SK-N-SH (cell line): ENCODE measurements at regions not wholly inside any gene's neighbourhood (a gene's known extent, or its start where the extent isn't known, plus 50 kb on each side); places are given as distances from the start of the nearest gene placed in this dataset.
"Not testable (repeated sequence)": the region's sequence is repeated elsewhere in the genome, so short reads cannot be mapped to it uniquely, and the experiment has no call there.

Source experiments
- CTCF ChIA-PET: fragments of 300-600, 350-600 bp; formaldehyde crosslinking; extraction: SDS; loops from one replicate; lab custom pipeline; 2021; lab: Yijun Ruan, JAX
- POLR2A ChIA-PET: fragments of 350-600 bp; sonication (Branson Sonifier 250); formaldehyde crosslinking; extraction: SDS; loops from one replicate; lab custom pipeline; 2020; ENCODE audit warnings: antibody characterized with exemption, inconsistent platforms; lab: Yijun Ruan, JAX
- DNase-seq: peaks from one replicate; pipeline ENCODE4 v3.0.0; 2012
- H2AFZ ChIP-seq: fragments of 200-600 bp; sonication (generic); 2 replicates; pipeline ENCODE4 v1.8.1; 2016; ENCODE audit warnings: antibody characterized with exemption, mild to moderate bottlenecking, low read depth
- H3F3A ChIP-seq: fragments of 200-600 bp; sonication (generic); replicated peaks from 2 replicates; pipeline ENCODE3; 2016; ENCODE audit warnings: antibody characterized with exemption, mild to moderate bottlenecking; ENCODE audit not compliant: insufficient read depth
- H3K27ac ChIP-seq, 2 experiments: fragments of 200-500 bp in 1 of 2; fragments of 200-600 bp in 1 of 2; sonication (Bioruptor generic) in 1 of 2; sonication (generic), shearing (Covaris generic) in 1 of 2; 2 replicates each; pipeline versions ENCODE4 v1.5.1 to v1.6.1; 2014 to 2016; ENCODE audit warnings: low read depth in 2 of 2, inconsistent platforms in 1 of 2, low read length in 1 of 2, mild to moderate bottlenecking in 1 of 2, mixed read lengths in 1 of 2
- H3K27me3 ChIP-seq: fragments of 200-600 bp; sonication (generic), shearing (Covaris generic); 2 replicates; pipeline ENCODE4 v1.6.1; 2016; ENCODE audit warnings: mixed run types; ENCODE audit not compliant: insufficient read depth
- H3K36me3 ChIP-seq, 2 experiments: fragments of 200-500 bp in 1 of 2; fragments of 200-600 bp in 1 of 2; sonication (Bioruptor generic) in 1 of 2; sonication (generic) in 1 of 2; replicated peaks in 1 of 2; 2 replicates each; pipeline versions ENCODE3 to v1.5.1; 2014 to 2016; ENCODE audit warnings: low read length in 1 of 2, mild to moderate bottlenecking in 1 of 2; ENCODE audit not compliant: insufficient read depth in 2 of 2, control insufficient read depth in 1 of 2
- H3K4me1 ChIP-seq, 2 experiments: fragments of 200-500 bp in 1 of 2; fragments of 200-600 bp in 1 of 2; sonication (Bioruptor generic) in 1 of 2; sonication (generic), shearing (Covaris generic) in 1 of 2; 2 replicates each; pipeline versions ENCODE4 v1.5.1 to v1.6.1; 2014 to 2016; ENCODE audit warnings: low read depth in 1 of 2, low read length in 1 of 2, mixed run types in 1 of 2; ENCODE audit not compliant: insufficient read depth in 2 of 2, control insufficient read depth in 1 of 2
- H3K4me2 ChIP-seq: fragments of 200-600 bp; sonication (generic), shearing (Covaris generic); 2 replicates; pipeline ENCODE4 v1.6.1; 2017; ENCODE audit warnings: mixed run types
- H3K4me3 ChIP-seq, 2 experiments: fragments of 200-500 bp in 1 of 2; fragments of 200-600 bp in 1 of 2; sonication (Bioruptor generic) in 1 of 2; sonication (generic), shearing (Covaris generic) in 1 of 2; 2 replicates each; pipeline versions ENCODE4 v1.5.1 to v1.8.1; 2014 to 2016; ENCODE audit warnings: low read depth in 2 of 2, inconsistent platforms in 1 of 2, low read length in 1 of 2, mild to moderate bottlenecking in 1 of 2, mixed read lengths in 1 of 2, moderate library complexity in 1 of 2
- H3K79me2 ChIP-seq: fragments of 200-600 bp; sonication (generic); 2 replicates; pipeline ENCODE4 v1.8.1; 2017; ENCODE audit warnings: mild to moderate bottlenecking; ENCODE audit not compliant: insufficient read depth
- H3K9ac ChIP-seq: fragments of 200-600 bp; sonication (generic); 2 replicates; pipeline ENCODE4 v1.6.1; 2017; ENCODE audit warnings: mixed run types
- H3K9me2 ChIP-seq: fragments of 200-600 bp; sonication (generic); 2 replicates; pipeline ENCODE4 v1.6.1; 2017; ENCODE audit warnings: mixed run types
- H3K9me3 ChIP-seq: fragments of 200-600 bp; sonication (generic); 2 replicates; pipeline ENCODE4 v1.6.1; 2017; ENCODE audit warnings: mixed run types, mild to moderate bottlenecking, moderate library complexity
- H4K20me1 ChIP-seq: fragments of 200-600 bp; sonication (generic); 2 replicates; pipeline ENCODE4 v1.6.1; 2017; ENCODE audit warnings: mild to moderate bottlenecking, mixed run types; ENCODE audit not compliant: insufficient read depth
- ELF1 ChIP-seq: IDR thresholded peaks from 2 replicates; pipeline ENCODE4 v1.4.0; 2012
- MEF2A ChIP-seq: IDR thresholded peaks from 2 replicates; pipeline ENCODE4 v1.4.0; 2012; ENCODE audit warnings: low read depth, borderline replicate concordance
- RCOR1 ChIP-seq: fragments of 150-350 bp; IDR thresholded peaks from 2 replicates; pipeline ENCODE4 v1.6.1; 2017; ENCODE audit warnings: antibody characterized with exemption, low read length
- RFX5 ChIP-seq: IDR thresholded peaks from 2 replicates; pipeline ENCODE4 v1.6.1; 2012; ENCODE audit warnings: mild to moderate bottlenecking, improper control_type of control experiment, low read length
- TAF1 ChIP-seq: IDR thresholded peaks from 2 replicates; pipeline ENCODE4 v1.6.1; 2012; ENCODE audit warnings: low read depth, mild to moderate bottlenecking, low read length, moderate library complexity, borderline replicate concordance
- TEAD4 ChIP-seq: IDR thresholded peaks from 2 replicates; pipeline ENCODE4 v1.4.0; 2012; ENCODE audit warnings: mild to moderate bottlenecking, borderline replicate concordance; ENCODE audit not compliant: insufficient read depth
- WGBS: methylation state at CpG from one replicate; pipeline ENCODE4 v1.1.6; 2017; ENCODE audit warnings: low lambda C conversion rate; 5-methylcytosine and 5-hydroxymethylcytosine counted together
- TF ChIP-seq, protein P1 (sequence below): IDR thresholded peaks from 2 replicates; pipeline ENCODE4 v1.4.0; 2012; ENCODE audit warnings: low read depth, borderline replicate concordance
- TF ChIP-seq, protein P2 (sequence below): IDR thresholded peaks from 2 replicates; pipeline ENCODE4 v1.6.1; 2012; ENCODE audit warnings: mild to moderate bottlenecking, low read depth, low read length, moderate library complexity
- TF ChIP-seq, protein P3 (sequence below): IDR thresholded peaks from 2 replicates; pipeline ENCODE4 v1.4.0; 2012; ENCODE audit warnings: low read depth, borderline replicate concordance

DNA sequence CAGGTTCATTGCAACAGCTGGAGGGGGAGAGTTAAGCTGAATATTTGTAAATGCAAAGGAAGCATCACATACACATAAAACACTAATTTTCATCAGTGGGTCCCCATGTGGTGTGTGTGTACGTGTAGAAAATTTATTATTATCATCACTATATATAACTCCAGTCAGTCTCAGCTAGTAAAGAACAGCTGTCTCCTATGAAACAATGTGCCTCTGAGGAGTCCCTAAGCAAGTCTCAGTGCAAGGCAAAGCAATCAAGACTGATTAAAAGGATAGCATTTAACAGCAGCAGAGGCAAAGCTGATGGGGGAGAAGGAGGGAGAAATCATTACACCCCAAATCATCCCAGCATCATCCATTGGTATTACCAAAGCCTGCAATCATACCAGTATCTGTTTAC lies 104.2 kb upstream of the MARCHF11 start:
- Histone ChIP-seq H3K4me3 (no peak overlapping the region), H2AFZ (no peak overlapping the region), H4K20me1 (no peaks in the 10 kb centered on the region), H3K4me1 (no peaks in the 10 kb centered on the region), H3K4me2 (no peak overlapping the region), H3K9me3 (no peaks in the 10 kb centered on the region), H3K27ac (no peak overlapping the region), H3F3A (no peaks in the 10 kb centered on the region), H3K36me3 (no peaks in the 10 kb centered on the region), H3K9me2 (no peaks in the 10 kb centered on the region), H3K9ac (no peak overlapping the region), H3K79me2 (no peaks in the 10 kb centered on the region), H3K27me3 (no peaks in the 10 kb centered on the region)
- DNase-seq, result no peak
- ChIA-PET CTCF (no interaction called here), POLR2A (no interaction called here)
- WGBS, result 19% methylated on average over 1 of the region's 1 CpG
- no peak for TF ChIP-seq TEAD4
- TF ChIP-seq TAF1, result no peak
- no peak for TF ChIP-seq RCOR1

DNA sequence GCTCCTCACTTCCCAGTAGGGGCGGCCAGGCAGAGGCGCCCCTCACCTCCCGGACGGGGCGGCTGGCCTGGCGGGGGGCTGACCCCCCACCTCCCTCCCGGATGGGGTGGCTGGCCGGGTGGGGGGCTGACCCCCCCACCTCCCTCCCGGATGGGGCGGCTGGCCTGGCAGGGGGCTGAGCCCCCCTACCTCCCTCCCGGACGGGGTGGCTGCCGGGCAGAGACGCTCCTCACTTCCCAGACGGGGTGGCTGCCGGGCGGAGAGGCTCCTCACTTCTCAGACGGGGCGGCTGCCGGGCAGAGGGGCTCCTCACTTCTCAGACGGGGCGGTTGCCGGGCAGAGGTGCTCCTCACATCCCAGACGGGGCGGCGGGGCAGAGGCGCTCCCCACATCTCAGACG lies 97.3 kb upstream of the MARCHF11 start:
- H3K27me3 ChIP-seq, H3K4me2 ChIP-seq, H3K27ac ChIP-seq, POLR2A ChIA-PET, H3K9ac ChIP-seq, H3K9me2 ChIP-seq, H3K36me3 ChIP-seq, CTCF ChIA-PET, DNase-seq, H2AFZ ChIP-seq, H3F3A ChIP-seq, H3K79me2 ChIP-seq, H3K4me1 ChIP-seq, H3K9me3 ChIP-seq, H3K4me3 ChIP-seq, H4K20me1 ChIP-seq: not testable (repeated sequence)
- no CpG with 5 or more reads among the region's 28 CpGs for WGBS

DNA sequence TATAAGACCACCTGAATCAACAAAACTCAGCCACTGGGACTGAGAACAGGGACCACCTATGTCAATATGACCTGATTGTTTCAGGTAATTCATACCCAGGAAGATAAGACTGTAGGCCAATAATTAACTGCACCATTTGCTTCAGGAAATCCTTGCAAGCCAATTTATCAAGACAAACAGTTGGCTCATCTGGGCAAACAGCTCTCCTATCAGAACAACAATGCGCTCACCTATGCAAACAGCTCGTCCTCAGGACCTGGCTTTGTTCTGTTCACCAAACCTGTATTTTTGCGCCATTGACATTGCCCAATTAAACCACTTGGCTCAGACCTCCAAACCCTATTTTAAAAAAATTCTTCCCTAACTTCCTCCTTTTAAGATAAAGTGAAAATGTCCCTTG lies 92.3 kb upstream of the MARCHF11 start:
- H3K9ac ChIP-seq, result no peak overlapping the region
- no peaks in the 10 kb centered on the region for H4K20me1 ChIP-seq
- H3K36me3 ChIP-seq, result no peaks in the 10 kb centered on the region
- POLR2A ChIA-PET, result interaction anchor here (0.5 kb wide), 1 partner anchor 932 kb away, joined by 3 read pairs; no protein-coding TSS in a partner anchor
- no peak overlapping the region for H3K4me3 ChIP-seq
- no peak for DNase-seq
- no peaks in the 10 kb centered on the region for H3K27me3 ChIP-seq
- CTCF ChIA-PET, result interaction anchor here (0.9 kb wide), 1 partner anchor 10 kb away, joined by 3 read pairs; no protein-coding TSS in a partner anchor
- H3K9me2 ChIP-seq, result no peaks in the 10 kb centered on the region
- no peaks in the 10 kb centered on the region for H3F3A ChIP-seq
- H2AFZ ChIP-seq, result no peak overlapping the region; the same call in 1 of the 2 replicates
- no peak overlapping the region for H3K27ac ChIP-seq
- no peaks in the 10 kb centered on the region for H3K4me1 ChIP-seq
- H3K4me2 ChIP-seq, result no peak overlapping the region
- no peaks in the 10 kb centered on the region for H3K79me2 ChIP-seq
- TF ChIP-seq RFX5 (no peak), ELF1 (no peak)
- 42% methylated on average over 3 of the region's 3 CpGs for WGBS
- H3K9me3 ChIP-seq, result no peaks in the 10 kb centered on the region

DNA sequence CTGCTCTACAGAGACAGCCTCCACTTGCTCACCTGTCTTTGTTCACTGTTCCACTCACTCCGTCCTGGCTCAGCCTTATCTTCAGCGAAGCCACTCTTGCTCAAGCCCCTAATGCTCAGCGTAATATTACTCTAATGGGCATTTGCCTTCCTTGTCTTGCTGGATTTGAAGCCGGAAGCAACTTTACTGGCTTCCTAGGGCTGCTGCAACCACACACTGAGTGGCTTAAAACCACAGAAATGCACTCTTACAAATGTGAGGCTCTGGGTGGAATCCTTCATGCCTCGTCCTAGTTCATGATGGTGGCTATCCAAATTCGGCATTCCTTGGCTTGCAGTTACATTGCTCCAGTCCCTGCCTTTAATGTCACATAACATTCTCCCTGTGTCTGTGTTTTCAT lies 85.5 kb upstream of the MARCHF11 start:
- no peaks in the 10 kb centered on the region for H3K9me3 ChIP-seq
- ChIA-PET POLR2A (no interaction called here), CTCF (no interaction called here)
- TF ChIP-seq, protein P1, sequence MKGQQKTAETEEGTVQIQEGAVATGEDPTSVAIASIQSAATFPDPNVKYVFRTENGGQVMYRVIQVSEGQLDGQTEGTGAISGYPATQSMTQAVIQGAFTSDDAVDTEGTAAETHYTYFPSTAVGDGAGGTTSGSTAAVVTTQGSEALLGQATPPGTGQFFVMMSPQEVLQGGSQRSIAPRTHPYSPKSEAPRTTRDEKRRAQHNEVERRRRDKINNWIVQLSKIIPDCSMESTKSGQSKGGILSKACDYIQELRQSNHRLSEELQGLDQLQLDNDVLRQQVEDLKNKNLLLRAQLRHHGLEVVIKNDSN, result no peak
- TF ChIP-seq, protein P2, sequence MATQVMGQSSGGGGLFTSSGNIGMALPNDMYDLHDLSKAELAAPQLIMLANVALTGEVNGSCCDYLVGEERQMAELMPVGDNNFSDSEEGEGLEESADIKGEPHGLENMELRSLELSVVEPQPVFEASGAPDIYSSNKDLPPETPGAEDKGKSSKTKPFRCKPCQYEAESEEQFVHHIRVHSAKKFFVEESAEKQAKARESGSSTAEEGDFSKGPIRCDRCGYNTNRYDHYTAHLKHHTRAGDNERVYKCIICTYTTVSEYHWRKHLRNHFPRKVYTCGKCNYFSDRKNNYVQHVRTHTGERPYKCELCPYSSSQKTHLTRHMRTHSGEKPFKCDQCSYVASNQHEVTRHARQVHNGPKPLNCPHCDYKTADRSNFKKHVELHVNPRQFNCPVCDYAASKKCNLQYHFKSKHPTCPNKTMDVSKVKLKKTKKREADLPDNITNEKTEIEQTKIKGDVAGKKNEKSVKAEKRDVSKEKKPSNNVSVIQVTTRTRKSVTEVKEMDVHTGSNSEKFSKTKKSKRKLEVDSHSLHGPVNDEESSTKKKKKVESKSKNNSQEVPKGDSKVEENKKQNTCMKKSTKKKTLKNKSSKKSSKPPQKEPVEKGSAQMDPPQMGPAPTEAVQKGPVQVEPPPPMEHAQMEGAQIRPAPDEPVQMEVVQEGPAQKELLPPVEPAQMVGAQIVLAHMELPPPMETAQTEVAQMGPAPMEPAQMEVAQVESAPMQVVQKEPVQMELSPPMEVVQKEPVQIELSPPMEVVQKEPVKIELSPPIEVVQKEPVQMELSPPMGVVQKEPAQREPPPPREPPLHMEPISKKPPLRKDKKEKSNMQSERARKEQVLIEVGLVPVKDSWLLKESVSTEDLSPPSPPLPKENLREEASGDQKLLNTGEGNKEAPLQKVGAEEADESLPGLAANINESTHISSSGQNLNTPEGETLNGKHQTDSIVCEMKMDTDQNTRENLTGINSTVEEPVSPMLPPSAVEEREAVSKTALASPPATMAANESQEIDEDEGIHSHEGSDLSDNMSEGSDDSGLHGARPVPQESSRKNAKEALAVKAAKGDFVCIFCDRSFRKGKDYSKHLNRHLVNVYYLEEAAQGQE, result no peak
- TF ChIP-seq ELF1 (no peak), MEF2A (no peak)
- TF ChIP-seq, protein P3, sequence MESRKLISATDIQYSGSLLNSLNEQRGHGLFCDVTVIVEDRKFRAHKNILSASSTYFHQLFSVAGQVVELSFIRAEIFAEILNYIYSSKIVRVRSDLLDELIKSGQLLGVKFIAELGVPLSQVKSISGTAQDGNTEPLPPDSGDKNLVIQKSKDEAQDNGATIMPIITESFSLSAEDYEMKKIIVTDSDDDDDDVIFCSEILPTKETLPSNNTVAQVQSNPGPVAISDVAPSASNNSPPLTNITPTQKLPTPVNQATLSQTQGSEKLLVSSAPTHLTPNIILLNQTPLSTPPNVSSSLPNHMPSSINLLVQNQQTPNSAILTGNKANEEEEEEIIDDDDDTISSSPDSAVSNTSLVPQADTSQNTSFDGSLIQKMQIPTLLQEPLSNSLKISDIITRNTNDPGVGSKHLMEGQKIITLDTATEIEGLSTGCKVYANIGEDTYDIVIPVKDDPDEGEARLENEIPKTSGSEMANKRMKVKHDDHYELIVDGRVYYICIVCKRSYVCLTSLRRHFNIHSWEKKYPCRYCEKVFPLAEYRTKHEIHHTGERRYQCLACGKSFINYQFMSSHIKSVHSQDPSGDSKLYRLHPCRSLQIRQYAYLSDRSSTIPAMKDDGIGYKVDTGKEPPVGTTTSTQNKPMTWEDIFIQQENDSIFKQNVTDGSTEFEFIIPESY, result no peak

More for the DNA sequence above, 85.5 kb upstream of the MARCHF11 start:
- Histone ChIP-seq H3K4me3 (no peak overlapping the region), H3K9me2 (no peaks in the 10 kb centered on the region), H3K27me3 (no peaks in the 10 kb centered on the region), H3K9ac (no peak overlapping the region), H3K79me2 (no peaks in the 10 kb centered on the region), H4K20me1 (no peaks in the 10 kb centered on the region), H3F3A (no peaks in the 10 kb centered on the region), H2AFZ (no peak overlapping the region), H3K27ac (no peak overlapping the region), H3K4me2 (no peak overlapping the region), H3K36me3 (no peaks in the 10 kb centered on the region), H3K4me1 (no peaks in the 10 kb centered on the region)
- 27% methylated on average over 6 of the region's 6 CpGs for WGBS
- no peak for DNase-seq
